ENCODE measurements at regions not wholly inside any gene's neighbourhood (a gene's known extent, or its start where the extent isn't known, plus 50 kb on each side); places are given as distances from the start of the nearest gene placed in this dataset.
A peak's percentile ranks its signal among the peaks of the same experiment; 100 is the strongest.

DNA sequence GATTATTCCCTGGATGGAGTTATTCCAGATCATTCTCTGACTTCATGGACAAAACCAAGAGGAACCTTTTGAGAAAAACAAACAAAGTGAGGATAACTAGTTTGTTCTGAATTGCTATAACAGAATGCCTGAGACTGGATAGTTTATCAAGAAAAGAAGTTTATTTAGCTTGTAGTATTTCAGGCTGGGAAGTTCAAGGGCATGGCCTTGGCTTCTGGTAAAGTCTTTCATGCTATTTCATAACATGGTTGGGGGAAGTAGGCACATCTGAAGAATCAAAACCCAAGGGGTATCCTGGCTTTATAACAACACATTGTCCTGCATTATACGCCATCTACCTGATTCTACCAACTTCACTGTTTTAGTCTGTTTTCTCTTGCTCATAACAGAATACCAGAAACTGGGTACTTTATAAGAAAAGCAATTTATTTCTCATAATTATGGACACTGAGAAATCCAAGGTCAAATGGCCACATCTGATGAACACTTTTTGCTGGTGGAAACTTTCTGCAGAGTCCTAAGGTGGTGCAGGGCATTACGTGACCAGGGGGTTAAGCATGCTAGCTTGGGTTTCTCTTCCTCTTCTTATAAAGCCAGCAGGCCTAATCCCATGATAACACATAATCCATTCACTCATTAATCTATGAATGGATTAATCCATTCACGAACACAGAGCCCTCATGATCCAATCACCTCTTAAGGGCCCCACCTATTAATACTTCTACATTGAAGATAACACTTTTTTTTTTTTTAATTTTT lies 186.1 kb upstream of the PRSS16 start:
- no peak overlapping the region for H3K9ac ChIP-seq
- 69% methylated on average over 3 of the region's 3 CpGs for WGBS (ENCODE audit: low lambda C conversion rate)
- H2AFZ ChIP-seq (ENCODE audit: low read depth) = no peak overlapping the region
- no peaks in the 10 kb centered on the region for H3K36me3 ChIP-seq (replicated peaks in 1 of 2; ENCODE audit: control insufficient read depth in 1 of 2, insufficient read depth in 2 of 2, low read length in 1 of 2)
- H3K27me3 ChIP-seq (ENCODE audit: insufficient read depth) = no peaks in the 10 kb centered on the region
- H3K4me3 ChIP-seq (ENCODE audit: low read depth in 2 of 2, low read length in 1 of 2) = no peak overlapping the region
- no peak for DNase-seq
- no peak overlapping the region for H3K27ac ChIP-seq (ENCODE audit: low read depth in 2 of 2, low read length in 1 of 2)
- TF ChIP-seq TEAD4 (IDR thresholded peaks at IDR 0.05; ENCODE audit: borderline replicate concordance, insufficient read depth) = no peak
- no peak for TF ChIP-seq RFX5 (IDR thresholded peaks at IDR 0.05; ENCODE audit: low read length)
- no peak for TF ChIP-seq SIN3A (IDR thresholded peaks at IDR 0.05; ENCODE audit: borderline replicate concordance, low read depth, low read length)
- TF ChIP-seq MEF2A (IDR thresholded peaks at IDR 0.05; ENCODE audit: borderline replicate concordance, low read depth) = no peak
- no peak for TF ChIP-seq EP300 (IDR thresholded peaks at IDR 0.05; ENCODE audit: borderline replicate concordance in 1 of 2, low read depth in 1 of 2, low read length in 1 of 2)
- TF ChIP-seq, protein P1, sequence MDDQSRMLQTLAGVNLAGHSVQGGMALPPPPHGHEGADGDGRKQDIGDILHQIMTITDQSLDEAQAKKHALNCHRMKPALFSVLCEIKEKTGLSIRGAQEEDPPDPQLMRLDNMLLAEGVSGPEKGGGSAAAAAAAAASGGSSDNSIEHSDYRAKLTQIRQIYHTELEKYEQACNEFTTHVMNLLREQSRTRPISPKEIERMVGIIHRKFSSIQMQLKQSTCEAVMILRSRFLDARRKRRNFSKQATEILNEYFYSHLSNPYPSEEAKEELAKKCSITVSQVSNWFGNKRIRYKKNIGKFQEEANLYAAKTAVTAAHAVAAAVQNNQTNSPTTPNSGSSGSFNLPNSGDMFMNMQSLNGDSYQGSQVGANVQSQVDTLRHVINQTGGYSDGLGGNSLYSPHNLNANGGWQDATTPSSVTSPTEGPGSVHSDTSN (IDR thresholded peaks at IDR 0.05) = no peak
- TF ChIP-seq JUND (IDR thresholded peaks at IDR 0.05) = no peak
- no peak for TF ChIP-seq NRF1 (IDR thresholded peaks at IDR 0.05; ENCODE audit: low read depth, low read length)
- no peaks in the 10 kb centered on the region for H3K79me2 ChIP-seq (ENCODE audit: insufficient read depth)
- POLR2A ChIA-PET = no interaction called here
- H3K4me2 ChIP-seq = no peak overlapping the region
- CTCF ChIA-PET = interaction anchor here (1.0 to 1.1 kb wide), 2 partner anchors 16 to 17 kb away, joined by 3 to 4 read pairs; no protein-coding TSS in a partner anchor
- H3K9me2 ChIP-seq = no peaks in the 10 kb centered on the region
- no peaks in the 10 kb centered on the region for H4K20me1 ChIP-seq (ENCODE audit: insufficient read depth)
- H3F3A ChIP-seq (replicated peaks; ENCODE audit: insufficient read depth) = no peaks in the 10 kb centered on the region
- H3K9me3 ChIP-seq = no peaks in the 10 kb centered on the region
- peaks cover 0 to 11% of the 10 kb centered on the region in 2 experiments; a peak in 2 of 4 replicates for H3K4me1 ChIP-seq (ENCODE audit: control insufficient read depth in 1 of 2, insufficient read depth in 2 of 2, low read depth in 1 of 2, low read length in 1 of 2)

DNA sequence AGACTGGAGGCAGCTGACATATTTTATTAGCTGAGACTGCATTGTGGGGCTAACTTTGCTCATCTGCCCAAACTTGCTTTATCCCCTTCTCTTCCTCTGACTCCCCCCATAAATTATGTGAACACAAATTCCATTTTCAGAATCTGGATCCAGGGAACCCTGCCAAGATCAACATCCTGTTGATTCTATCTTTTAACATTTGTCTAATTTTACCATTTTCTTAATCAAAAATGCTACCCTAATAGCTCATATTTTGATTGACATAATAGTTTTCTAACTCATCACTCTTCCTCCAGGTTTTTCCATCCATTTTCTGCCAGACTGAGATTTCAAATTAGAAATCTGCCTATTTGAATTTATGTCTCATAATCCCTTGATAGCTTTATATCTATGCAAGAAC lies 184.7 kb upstream of the PRSS16 start:
- Histone ChIP-seq H3F3A (replicated peaks; ENCODE audit: insufficient read depth) (no peaks in the 10 kb centered on the region), H2AFZ (ENCODE audit: low read depth) (no peak overlapping the region), H3K9me2 (no peaks in the 10 kb centered on the region), H3K4me3 (ENCODE audit: low read depth in 2 of 2, low read length in 1 of 2) (no peak overlapping the region), H3K27ac (ENCODE audit: low read depth in 2 of 2, low read length in 1 of 2) (no peak overlapping the region), H3K79me2 (ENCODE audit: insufficient read depth) (no peaks in the 10 kb centered on the region), H3K9me3 (no peaks in the 10 kb centered on the region), H3K4me1 (ENCODE audit: control insufficient read depth in 1 of 2, insufficient read depth in 2 of 2, low read depth in 1 of 2, low read length in 1 of 2) (peaks cover 0 to 11% of the 10 kb centered on the region in 2 experiments; a peak in 2 of 4 replicates), H3K9ac (no peak overlapping the region), H3K27me3 (ENCODE audit: insufficient read depth) (no peaks in the 10 kb centered on the region), H3K4me2 (no peak overlapping the region), H4K20me1 (ENCODE audit: insufficient read depth) (no peaks in the 10 kb centered on the region), H3K36me3 (replicated peaks in 1 of 2; ENCODE audit: control insufficient read depth in 1 of 2, insufficient read depth in 2 of 2, low read length in 1 of 2) (no peaks in the 10 kb centered on the region)
- POLR2A ChIA-PET = no interaction called here
- CTCF ChIA-PET = interaction anchor here (0.9 to 1.5 kb wide), 4 partner anchors 9 to 467 kb away, joined by 3 to 6 read pairs (median 4); no protein-coding TSS in a partner anchor
- TF ChIP-seq RFX5 (IDR thresholded peaks at IDR 0.05; ENCODE audit: low read length) (no peak), RCOR1 (IDR thresholded peaks at IDR 0.05; ENCODE audit: low read length) (no peak), SIN3A (IDR thresholded peaks at IDR 0.05; ENCODE audit: borderline replicate concordance, low read depth, low read length) (no peak), SMC3 (IDR thresholded peaks at IDR 0.05; ENCODE audit: low read depth, low read length) (no peak), EP300 (IDR thresholded peaks at IDR 0.05; ENCODE audit: borderline replicate concordance in 1 of 2, low read depth in 1 of 2, low read length in 1 of 2) (0 out of 4 replicates have a peak, but pooled peaks of 1 of the 2 experiments have one; percentile 7), GATA2 (CRISPR knock-in tag; IDR thresholded peaks at IDR 0.05) (no peak)
- DNase-seq = peak; percentile 22
